Neural progenitor cell (in vitro differentiated cells): ENCODE measurements at regions not wholly inside any gene's neighbourhood (a gene's known extent, or its start where the extent isn't known, plus 50 kb on each side); places are given as distances from the start of the nearest gene placed in this dataset.

Source experiments
- DNase-seq: peaks from one replicate; pipeline ENCODE4 v3.0.0-alpha.2; 2016; ENCODE audit warnings: low spot score
- H2AFZ ChIP-seq: fragments of 200-600 bp; sonication (generic); replicated peaks from 2 replicates; pipeline ENCODE4 v1.6.1; 2016; ENCODE audit warnings: antibody characterized with exemption
- H3F3A ChIP-seq: fragments of 200-600 bp; sonication (generic); 2 replicates; pipeline ENCODE4 v1.6.1; 2016; ENCODE audit warnings: antibody characterized with exemption, low read depth
- H3K27ac ChIP-seq: fragments of 200-600 bp; sonication (generic); 2 replicates; pipeline ENCODE4 v1.5.1; 2016; ENCODE audit warnings: mild to moderate bottlenecking
- H3K27me3 ChIP-seq: fragments of 200-600 bp; sonication (generic); 2 replicates; pipeline ENCODE4 v1.6.1; 2016; ENCODE audit warnings: mild to moderate bottlenecking, moderate library complexity
- H3K36me3 ChIP-seq: fragments of 200-600 bp; sonication (generic); 2 replicates; pipeline ENCODE4 v1.5.1; 2016
- H3K4me1 ChIP-seq: fragments of 200-600 bp; sonication (generic); 2 replicates; pipeline ENCODE4 v1.6.1; 2016; ENCODE audit warnings: mixed run types
- H3K4me2 ChIP-seq: fragments of 200-600 bp; sonication (generic); 2 replicates; pipeline ENCODE4 v1.6.1; 2016
- H3K4me3 ChIP-seq: fragments of 200-600 bp; sonication (generic); 2 replicates; pipeline ENCODE4 v1.5.1; 2016
- H3K79me2 ChIP-seq: fragments of 200-600 bp; sonication (generic); 2 replicates; pipeline ENCODE4 v1.6.1; 2016; ENCODE audit warnings: low read depth
- H3K9ac ChIP-seq: fragments of 200-600 bp; sonication (generic); 2 replicates; pipeline ENCODE4 v1.6.1; 2016
- H3K9me3 ChIP-seq: fragments of 200-600 bp; sonication (generic); 2 replicates; pipeline ENCODE4 v1.5.1; 2016; ENCODE audit warnings: low read depth
- H4K20me1 ChIP-seq: fragments of 200-600 bp; sonication (generic); 2 replicates; pipeline ENCODE4 v1.6.1; 2016; ENCODE audit warnings: low read depth
- H3K27ac Mint-ChIP-seq: 3 replicates; pipeline ENCODE4 v1.8.0; 2021; ENCODE audit warnings: mixed read lengths
- H3K27me3 Mint-ChIP-seq: 2 replicates; pipeline ENCODE4 v1.8.0; 2022; ENCODE audit warnings: low read depth, mild to moderate bottlenecking, inconsistent platforms, moderate library complexity, mixed read lengths; ENCODE audit not compliant: insufficient read depth
- H3K36me3 Mint-ChIP-seq: 3 replicates; pipeline ENCODE4 v1.8.0; 2021; ENCODE audit warnings: mixed read lengths
- H3K4me1 Mint-ChIP-seq: 3 replicates; pipeline ENCODE4 v1.8.0; 2021; ENCODE audit warnings: mixed read lengths
- H3K4me3 Mint-ChIP-seq: 3 replicates; pipeline ENCODE4 v1.8.0; 2021; ENCODE audit warnings: mild to moderate bottlenecking, moderate library complexity, mixed read lengths
- H3K9me3 Mint-ChIP-seq: 3 replicates; pipeline ENCODE4 v1.8.0; 2020; ENCODE audit warnings: mixed read lengths
- CTCF ChIP-seq: fragments of 200-600 bp; sonication (generic); IDR thresholded peaks from 2 replicates; pipeline ENCODE4 v1.5.1; 2017; ENCODE audit warnings: antibody characterized with exemption, mild to moderate bottlenecking
- EZH2 ChIP-seq: fragments of 200-600 bp; sonication (generic); IDR thresholded peaks from 2 replicates; pipeline ENCODE4 v1.6.1; 2017; ENCODE audit warnings: antibody characterized with exemption, mild to moderate bottlenecking, moderate library complexity
- EZH2phosphoT487 ChIP-seq: fragments of 200-600 bp; sonication (generic); IDR thresholded peaks from 2 replicates; pipeline ENCODE4 v1.6.1; 2017; ENCODE audit warnings: antibody characterized with exemption

- Histone ChIP-seq H3K27me3 (peaks cover 35% of the 10 kb centered on the region), H3F3A (no peaks in the 10 kb centered on the region), H3K4me2 (no peak overlapping the region), H3K9me3 (no peaks in the 10 kb centered on the region), H3K4me1 (peaks cover 9% of the 10 kb centered on the region), H2AFZ (no peak overlapping the region), H3K36me3 (no peaks in the 10 kb centered on the region), H3K4me3 (no peak overlapping the region), H4K20me1 (no peaks in the 10 kb centered on the region), H3K27ac (no peak overlapping the region), H3K9ac (no peak overlapping the region), H3K79me2 (no peaks in the 10 kb centered on the region)
- Mint-ChIP-seq H3K27ac (no peak overlapping the region), H3K9me3 (no peaks in the 10 kb centered on the region), H3K4me3 (no peak overlapping the region), H3K27me3 (peaks cover 12% of the 10 kb centered on the region), H3K36me3 (no peaks in the 10 kb centered on the region), H3K4me1 (peaks cover 25% of the 10 kb centered on the region)
- DNase-seq = no peak
- TF ChIP-seq EZH2 (no peak), CTCF (no peak), EZH2phosphoT487 (no peak)
These were observed 81.8 kb downstream of the IRX3 start for GRCh38 chr16:54204756-54205155.

GRCh38 chr16:54203851-54204505 lies 82.6 kb downstream of the IRX3 start:
- no peak overlapping the region for H3K27ac ChIP-seq
- H3F3A ChIP-seq = no peaks in the 10 kb centered on the region
- no peak for DNase-seq
- no peak overlapping the region for H3K9ac ChIP-seq
- H3K36me3 ChIP-seq = no peaks in the 10 kb centered on the region
- H2AFZ ChIP-seq = no peak overlapping the region
- H3K27me3 ChIP-seq = peaks cover 28% of the 10 kb centered on the region
- H3K4me3 ChIP-seq = no peak overlapping the region
- H4K20me1 ChIP-seq = no peaks in the 10 kb centered on the region
- peak overlapping the region; percentile 21 for H3K4me3 Mint-ChIP-seq
- H3K79me2 ChIP-seq = no peaks in the 10 kb centered on the region
- no peak overlapping the region for H3K4me2 ChIP-seq
- no peaks in the 10 kb centered on the region for H3K9me3 ChIP-seq
- TF ChIP-seq EZH2 (no peak), EZH2phosphoT487 (no peak), CTCF (no peak)
- H3K36me3 Mint-ChIP-seq = no peaks in the 10 kb centered on the region
- H3K9me3 Mint-ChIP-seq = no peaks in the 10 kb centered on the region
- H3K27me3 Mint-ChIP-seq = peaks cover 9% of the 10 kb centered on the region
- H3K27ac Mint-ChIP-seq = no peak overlapping the region
- H3K4me1 Mint-ChIP-seq = peaks cover 30% of the 10 kb centered on the region
- H3K4me1 ChIP-seq = peaks cover 9% of the 10 kb centered on the region

DNA sequence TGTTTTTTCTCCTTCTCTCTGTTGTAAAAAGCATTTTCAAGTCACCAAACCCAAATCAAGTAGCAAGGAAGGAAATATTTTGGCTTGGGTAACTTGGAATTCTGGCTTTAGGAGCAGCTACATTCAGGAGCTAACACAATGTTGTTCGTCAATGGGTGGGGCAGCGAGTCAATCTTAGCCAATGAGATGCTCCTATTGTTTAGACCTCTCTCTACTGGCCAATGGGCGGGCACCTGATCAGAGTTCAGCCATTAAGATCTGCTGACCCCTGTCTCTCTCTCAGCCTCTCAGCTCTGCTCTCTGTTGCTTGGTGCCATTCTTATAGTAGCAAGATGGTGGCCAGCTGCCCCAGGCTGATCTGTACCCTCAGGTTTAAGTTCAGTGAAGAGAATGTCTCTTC lies 83.2 kb downstream of the IRX3 start:
- Histone ChIP-seq H3K36me3 (no peaks in the 10 kb centered on the region), H4K20me1 (no peaks in the 10 kb centered on the region), H3K4me1 (peaks cover 5% of the 10 kb centered on the region), H3K79me2 (no peaks in the 10 kb centered on the region), H3K9ac (no peak overlapping the region), H3K27ac (no peak overlapping the region), H2AFZ (no peak overlapping the region), H3K27me3 (peaks cover 23% of the 10 kb centered on the region), H3K9me3 (no peaks in the 10 kb centered on the region), H3F3A (no peaks in the 10 kb centered on the region), H3K4me3 (no peak overlapping the region), H3K4me2 (no peak overlapping the region)
- no peak for DNase-seq
- H3K4me3 Mint-ChIP-seq = no peak overlapping the region
- no peaks in the 10 kb centered on the region for H3K36me3 Mint-ChIP-seq
- no peak for TF ChIP-seq CTCF
- peaks cover 28% of the 10 kb centered on the region for H3K4me1 Mint-ChIP-seq
- no peaks in the 10 kb centered on the region for H3K9me3 Mint-ChIP-seq
- H3K27ac Mint-ChIP-seq = no peak overlapping the region
- peaks cover 9% of the 10 kb centered on the region for H3K27me3 Mint-ChIP-seq
